H7 (cell line): ENCODE measurements at regions not wholly inside any gene's neighbourhood (a gene's known extent, or its start where the extent isn't known, plus 50 kb on each side); places are given as distances from the start of the nearest gene placed in this dataset.

Experiments
- DNase-seq: peaks from one replicate; pipeline ENCODE4 v3.0.0; 2012
- H3K27me3 ChIP-seq: 2 replicates; pipeline ENCODE4 v1.6.0; 2011; ENCODE audit warnings: mild to moderate bottlenecking, low read length; ENCODE audit not compliant: control insufficient read depth, insufficient read depth
- H3K36me3 ChIP-seq: replicated peaks from 2 replicates; pipeline ENCODE4 v1.5.1; 2011; ENCODE audit warnings: low read length; ENCODE audit not compliant: control insufficient read depth, insufficient read depth
- H3K4me3 ChIP-seq: 2 replicates; pipeline ENCODE4 v1.5.1; 2011; ENCODE audit warnings: low read depth, mild to moderate bottlenecking, control low read depth, low read length, moderate library complexity; ENCODE audit not compliant: insufficient read depth

GRCh38 chr11:129266536-129266935 is 74.4 kb upstream of the ARHGAP32 start:
- DNase-seq = no peak
- Histone ChIP-seq H3K27me3 (no peaks in the 10 kb centered on the region), H3K36me3 (no peaks in the 10 kb centered on the region), H3K4me3 (no peak overlapping the region)

- H3K27me3 ChIP-seq = no peaks in the 10 kb centered on the region
- no peaks in the 10 kb centered on the region for H3K36me3 ChIP-seq
- DNase-seq = no peak
- no peak overlapping the region for H3K4me3 ChIP-seq
Measured at GRCh38 chr11:129265125-129265788, 73.1 kb upstream of the ARHGAP32 start.

GRCh38 chr11:129264114-129264513 is 72.0 kb upstream of the ARHGAP32 start:
- H3K4me3 ChIP-seq = no peak overlapping the region
- H3K27me3 ChIP-seq = no peaks in the 10 kb centered on the region
- H3K36me3 ChIP-seq = no peaks in the 10 kb centered on the region
- DNase-seq = no peak

- DNase-seq = no peak
- H3K4me3 ChIP-seq = no peak overlapping the region
- no peaks in the 10 kb centered on the region for H3K27me3 ChIP-seq
- no peaks in the 10 kb centered on the region for H3K36me3 ChIP-seq
Measured at GRCh38 chr11:129260750-129261149, 68.6 kb upstream of the ARHGAP32 start.

- Histone ChIP-seq H3K4me3 (no peak overlapping the region), H3K36me3 (no peaks in the 10 kb centered on the region), H3K27me3 (no peaks in the 10 kb centered on the region)
- DNase-seq = no peak
Measured at GRCh38 chr11:129259931-129260348, 67.8 kb upstream of the ARHGAP32 start.

GRCh38 chr11:129258205-129258604 is 66.1 kb upstream of the ARHGAP32 start:
- no peak overlapping the region for H3K4me3 ChIP-seq
- no peak for DNase-seq
- no peaks in the 10 kb centered on the region for H3K36me3 ChIP-seq
- H3K27me3 ChIP-seq = no peaks in the 10 kb centered on the region

GRCh38 chr11:129257512-129257911 is 65.4 kb upstream of the ARHGAP32 start:
- no peak for DNase-seq
- H3K27me3 ChIP-seq = no peaks in the 10 kb centered on the region
- H3K36me3 ChIP-seq = no peaks in the 10 kb centered on the region
- no peak overlapping the region for H3K4me3 ChIP-seq

- Histone ChIP-seq H3K4me3 (no peak overlapping the region), H3K27me3 (no peaks in the 10 kb centered on the region), H3K36me3 (no peaks in the 10 kb centered on the region)
- peak; percentile 27 for DNase-seq
Measured at GRCh38 chr11:129252621-129253020, 60.5 kb upstream of the ARHGAP32 start.

GRCh38 chr11:129251067-129251466 is 58.9 kb upstream of the ARHGAP32 start:
- no peak overlapping the region for H3K4me3 ChIP-seq
- H3K27me3 ChIP-seq = no peaks in the 10 kb centered on the region
- H3K36me3 ChIP-seq = no peaks in the 10 kb centered on the region
- no peak for DNase-seq

- Histone ChIP-seq H3K4me3 (no peak overlapping the region), H3K36me3 (no peaks in the 10 kb centered on the region), H3K27me3 (no peaks in the 10 kb centered on the region)
- no peak for DNase-seq
Measured at GRCh38 chr11:129249923-129250322, 57.8 kb upstream of the ARHGAP32 start.

GRCh38 chr11:129249351-129249750 is 57.2 kb upstream of the ARHGAP32 start:
- Histone ChIP-seq H3K4me3 (no peak overlapping the region), H3K27me3 (no peaks in the 10 kb centered on the region), H3K36me3 (no peaks in the 10 kb centered on the region)
- DNase-seq = no peak

GRCh38 chr11:129248618-129249017 is 56.5 kb upstream of the ARHGAP32 start:
- Histone ChIP-seq H3K4me3 (no peak overlapping the region), H3K36me3 (no peaks in the 10 kb centered on the region), H3K27me3 (no peaks in the 10 kb centered on the region)
- no peak for DNase-seq

GRCh38 chr11:129247135-129247534 is 55.0 kb upstream of the ARHGAP32 start:
- Histone ChIP-seq H3K27me3 (no peaks in the 10 kb centered on the region), H3K36me3 (no peaks in the 10 kb centered on the region), H3K4me3 (no peak overlapping the region)
- no peak for DNase-seq

- Histone ChIP-seq H3K27me3 (no peaks in the 10 kb centered on the region), H3K36me3 (no peaks in the 10 kb centered on the region), H3K4me3 (no peak overlapping the region)
- DNase-seq = no peak
Measured at GRCh38 chr11:129242855-129243254, 50.7 kb upstream of the ARHGAP32 start.
